HepG2 (cell line): ENCODE measurements at regions not wholly inside any gene's neighbourhood (a gene's known extent, or its start where the extent isn't known, plus 50 kb on each side); places are given as distances from the start of the nearest gene placed in this dataset.
A peak's percentile ranks its signal among the peaks of the same experiment; 100 is the strongest.

Experiments used
- BCL6 ChIP-seq: IDR thresholded peaks from 2 replicates; pipeline ENCODE4 v1.6.1; 2016; ENCODE audit warnings: missing genetic modification reagents, missing compliant biosample characterization
- DDIT3 ChIP-seq: sonication (generic); formaldehyde crosslinking; IDR thresholded peaks from 2 replicates; pipeline ENCODE4 v1.4.0; 2020; ENCODE audit warnings: mild to moderate bottlenecking, missing genetic modification reagents
- FOXA1 ChIP-seq, 2 experiments: fragments of 450-650 bp in 1 of 2; sonication (generic) in 1 of 2; formaldehyde crosslinking in 1 of 2; IDR thresholded peaks; 2 replicates each; pipeline versions ENCODE4 v1.4.0 to v1.6.1; 2016 to 2020; ENCODE audit warnings: missing genetic modification reagents in 1 of 2
- HOMEZ ChIP-seq: IDR thresholded peaks from 2 replicates; pipeline ENCODE4 v1.6.1; 2016; ENCODE audit warnings: low read depth
- KDM6A ChIP-seq: IDR thresholded peaks from 2 replicates; pipeline ENCODE4 v1.6.1; 2016; ENCODE audit warnings: low read depth
- KLF12 ChIP-seq: sonication (generic); formaldehyde crosslinking; IDR thresholded peaks from 2 replicates; pipeline ENCODE4 v1.4.0; 2020; ENCODE audit warnings: missing genetic modification reagents, borderline replicate concordance
- MED13 ChIP-seq: sonication (generic); formaldehyde crosslinking; IDR thresholded peaks from 2 replicates; pipeline ENCODE4 v1.5.0; 2020; ENCODE audit warnings: missing genetic modification reagents
- MTERF4 ChIP-seq: sonication (generic); formaldehyde crosslinking; IDR thresholded peaks from 2 replicates; pipeline ENCODE4 v1.8.0; 2023; ENCODE audit warnings: mild to moderate bottlenecking, missing genetic modification reagents
- MYNN ChIP-seq: sonication (generic); formaldehyde crosslinking; IDR thresholded peaks from 2 replicates; pipeline ENCODE4 v1.4.0; 2020; ENCODE audit warnings: mild to moderate bottlenecking, low read depth, missing genetic modification reagents
- NR2C2 ChIP-seq: sonication (generic); formaldehyde crosslinking; IDR thresholded peaks from 2 replicates; pipeline ENCODE4 v1.4.0; 2020; ENCODE audit warnings: missing genetic modification reagents, mild to moderate bottlenecking, moderate library complexity, borderline replicate concordance
- RELA ChIP-seq: sonication (generic); formaldehyde crosslinking; IDR thresholded peaks from 2 replicates; pipeline ENCODE4 v1.4.0; 2020; ENCODE audit warnings: missing genetic modification reagents
- SRF ChIP-seq: IDR thresholded peaks from 2 replicates; pipeline ENCODE4 v1.6.1; 2011; ENCODE audit warnings: mild to moderate bottlenecking, low read depth, low read length, moderate library complexity
- TAF15 ChIP-seq: fragments of 200-400 bp; formaldehyde crosslinking; IDR thresholded peaks from one replicate; pipeline ENCODE4 v1.6.1; 2018; ENCODE audit warnings: mild to moderate bottlenecking, low read depth, low read length; ENCODE audit not compliant: poor library complexity, severe bottlenecking
- TEAD3 ChIP-seq: optimal IDR thresholded peaks from 2 replicates; pipeline ENCODE3; 2016; ENCODE audit warnings: borderline replicate concordance
- ZBTB46 ChIP-seq: sonication (generic); formaldehyde crosslinking; IDR thresholded peaks from 2 replicates; pipeline ENCODE4 v1.4.0; 2020; ENCODE audit warnings: mild to moderate bottlenecking, missing genetic modification reagents, borderline replicate concordance
- ZFP90 ChIP-seq: sonication (generic); formaldehyde crosslinking; IDR thresholded peaks from 2 replicates; pipeline ENCODE4 v1.8.0; 2022; ENCODE audit warnings: missing genetic modification reagents, mild to moderate bottlenecking, inconsistent platforms, borderline replicate concordance
- ZNF558 ChIP-seq: sonication (generic); formaldehyde crosslinking; IDR thresholded peaks from 2 replicates; pipeline ENCODE4 v1.9.0; 2022; ENCODE audit warnings: mild to moderate bottlenecking, missing genetic modification reagents, borderline replicate concordance
- ZNF615 ChIP-seq: sonication (generic); formaldehyde crosslinking; IDR thresholded peaks from 2 replicates; pipeline ENCODE4 v1.5.0; 2020; ENCODE audit warnings: mild to moderate bottlenecking, missing genetic modification reagents, borderline replicate concordance
- ZNF629 ChIP-seq: sonication (generic); formaldehyde crosslinking; conservative IDR thresholded peaks from 2 replicates; pipeline ENCODE4 v1.5.0; 2020; ENCODE audit warnings: missing genetic modification reagents
- ZNF761 ChIP-seq: sonication (generic); formaldehyde crosslinking; conservative IDR thresholded peaks from 2 replicates; pipeline ENCODE4 v1.4.0; 2020; ENCODE audit warnings: mild to moderate bottlenecking, missing genetic modification reagents
- ZSCAN29 ChIP-seq: sonication (generic); formaldehyde crosslinking; conservative IDR thresholded peaks from 2 replicates; pipeline ENCODE4 v1.4.0; 2020; ENCODE audit warnings: mild to moderate bottlenecking, missing genetic modification reagents
- TF ChIP-seq, protein P1 (sequence below): sonication (generic); formaldehyde crosslinking; IDR thresholded peaks from 2 replicates; pipeline ENCODE4 v1.8.1; 2022; ENCODE audit warnings: low read depth, mild to moderate bottlenecking, missing genetic modification reagents

DNA sequence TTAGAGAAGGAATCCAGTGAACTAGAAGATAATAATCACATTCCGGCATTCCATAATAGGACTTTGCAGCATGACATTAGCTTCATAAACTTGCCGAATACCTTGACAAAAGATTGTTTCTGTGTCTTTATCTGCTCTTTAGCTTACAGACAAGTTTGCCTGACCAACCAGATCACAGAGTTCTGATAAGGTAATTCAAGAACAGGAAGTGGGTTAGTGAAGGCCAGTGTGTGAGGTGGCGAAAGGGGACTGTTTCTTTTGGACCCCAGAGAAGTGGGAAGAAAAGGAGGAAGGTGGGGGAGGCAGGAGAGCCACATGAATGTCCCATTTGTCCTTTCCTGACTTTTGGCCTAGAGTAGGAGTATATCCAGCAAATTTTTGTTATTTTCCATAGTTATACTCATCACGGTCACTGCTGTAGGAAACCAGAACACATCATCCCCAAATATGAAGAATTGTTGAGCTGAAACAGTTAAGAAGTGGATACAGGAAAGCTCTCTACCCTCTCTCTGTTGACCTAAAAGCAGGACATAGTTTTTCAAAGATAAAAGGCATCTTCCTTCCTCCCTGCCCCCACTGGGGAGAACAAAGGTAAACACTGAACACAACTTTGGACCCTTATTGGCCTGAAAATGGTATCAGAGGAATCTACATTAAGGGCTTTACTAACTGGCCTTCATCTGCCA is 72.4 kb upstream of the TNFAIP3 start (continued):
- no peak for TF ChIP-seq ZNF615 (CRISPR knock-in tag)
- peak; percentile 30; the same call in 1 of the 2 replicates for TF ChIP-seq KLF12
- TF ChIP-seq ZNF558 (CRISPR knock-in tag) = peak; percentile 30; the same call in 1 of the 2 replicates
- TF ChIP-seq HOMEZ (CRISPR knock-in tag) = peak; percentile 98
- TF ChIP-seq MTERF4 (CRISPR knock-in tag) = no peak
- TF ChIP-seq, protein P1, sequence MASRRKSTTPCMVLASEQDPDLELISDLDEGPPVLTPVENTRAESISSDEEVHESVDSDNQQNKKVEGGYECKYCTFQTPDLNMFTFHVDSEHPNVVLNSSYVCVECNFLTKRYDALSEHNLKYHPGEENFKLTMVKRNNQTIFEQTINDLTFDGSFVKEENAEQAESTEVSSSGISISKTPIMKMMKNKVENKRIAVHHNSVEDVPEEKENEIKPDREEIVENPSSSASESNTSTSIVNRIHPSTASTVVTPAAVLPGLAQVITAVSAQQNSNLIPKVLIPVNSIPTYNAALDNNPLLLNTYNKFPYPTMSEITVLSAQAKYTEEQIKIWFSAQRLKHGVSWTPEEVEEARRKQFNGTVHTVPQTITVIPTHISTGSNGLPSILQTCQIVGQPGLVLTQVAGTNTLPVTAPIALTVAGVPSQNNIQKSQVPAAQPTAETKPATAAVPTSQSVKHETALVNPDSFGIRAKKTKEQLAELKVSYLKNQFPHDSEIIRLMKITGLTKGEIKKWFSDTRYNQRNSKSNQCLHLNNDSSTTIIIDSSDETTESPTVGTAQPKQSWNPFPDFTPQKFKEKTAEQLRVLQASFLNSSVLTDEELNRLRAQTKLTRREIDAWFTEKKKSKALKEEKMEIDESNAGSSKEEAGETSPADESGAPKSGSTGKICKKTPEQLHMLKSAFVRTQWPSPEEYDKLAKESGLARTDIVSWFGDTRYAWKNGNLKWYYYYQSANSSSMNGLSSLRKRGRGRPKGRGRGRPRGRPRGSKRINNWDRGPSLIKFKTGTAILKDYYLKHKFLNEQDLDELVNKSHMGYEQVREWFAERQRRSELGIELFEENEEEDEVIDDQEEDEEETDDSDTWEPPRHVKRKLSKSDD (CRISPR knock-in tag) = peak; percentile 83; the same call in 1 of the 2 replicates
- TF ChIP-seq ZFP90 (CRISPR knock-in tag) = peak; percentile 69; the same call in 1 of the 2 replicates
- peak; percentile 98 for TF ChIP-seq MED13 (CRISPR knock-in tag)
- peak; percentile 55; the same call in 1 of the 2 replicates for TF ChIP-seq ZNF629 (CRISPR knock-in tag)
- TF ChIP-seq RELA (CRISPR knock-in tag) = peak; percentile 90; the same call in 1 of the 2 replicates
- TF ChIP-seq ZSCAN29 (CRISPR knock-in tag) = peak; percentile 67; the same call in 1 of the 2 replicates
- TF ChIP-seq BCL6 (CRISPR knock-in tag) = peak; percentile 89
- TF ChIP-seq SRF = peak; percentile 9; the same call in 1 of the 2 replicates
- 0 out of 2 replicates have a peak, but pooled peaks have one; percentile 18 for TF ChIP-seq DDIT3
- TF ChIP-seq NR2C2 (CRISPR knock-in tag) = peak; percentile 11; the same call in 1 of the 2 replicates
- 0 out of 2 replicates have a peak, but pooled peaks have one; percentile 38 for TF ChIP-seq ZBTB46 (CRISPR knock-in tag)
- peak; percentile 59; the same call in 1 of the 2 replicates for TF ChIP-seq MYNN (CRISPR knock-in tag)
- TF ChIP-seq ZNF761 (CRISPR knock-in tag) = 0 out of 2 replicates have a peak, but pooled peaks have one; percentile 9
- no peak for TF ChIP-seq TAF15
- TF ChIP-seq KDM6A (CRISPR knock-in tag) = peak; percentile 100
- TF ChIP-seq FOXA1 (IDR thresholded peaks at IDR 0.05) = peak; percentile 92
- peak; percentile 100 for TF ChIP-seq FOXA1 (CRISPR knock-in tag; IDR thresholded peaks at IDR 0.05)
- TF ChIP-seq TEAD3 (CRISPR knock-in tag) = peak; percentile 96
